ENCODE measurements at regions not wholly inside any gene's neighbourhood (a gene's known extent, or its start where the extent isn't known, plus 50 kb on each side); places are given as distances from the start of the nearest gene placed in this dataset.

- no peak overlapping the region for H2AFZ ChIP-seq (ENCODE audit: low read depth, low read length)
- no peak overlapping the region for H3K9ac ChIP-seq (replicated peaks; ENCODE audit: extremely low read depth, insufficient read depth, low read length)
- H3K36me3 ChIP-seq (ENCODE audit: control insufficient read depth in 2 of 2, extremely low read depth in 1 of 2, insufficient read depth in 2 of 2, low read length in 2 of 2): no peaks in the 10 kb centered on the region
- intact Hi-C loops (cut with micrococcal nuclease) (no loop called here), dilution Hi-C loops (cut with MboI; ENCODE audit: extremely low pct_ligation_motif_present, low sequenced_read_pairs) (no loop called here)
- H4K20me1 ChIP-seq (replicated peaks; ENCODE audit: control insufficient read depth, extremely low read depth, insufficient read depth, low read length): no peaks in the 10 kb centered on the region
- no peaks in the 10 kb centered on the region for H3K79me2 ChIP-seq (ENCODE audit: control insufficient read depth, insufficient read depth, low read length)
- ChIA-PET CTCF (no interaction called here), POLR2A (no interaction called here)
- H3K4me1 ChIP-seq (ENCODE audit: control insufficient read depth, extremely low read depth, insufficient read depth, low read length): no peaks in the 10 kb centered on the region
- FAIRE-seq (no peak), DNase-seq (ENCODE audit: low read depth, low spot score) (no peak)
- no peak overlapping the region for H3K4me3 ChIP-seq (replicated peaks in 1 of 3; ENCODE audit: insufficient read depth in 1 of 3, low read depth in 1 of 3, low read length in 3 of 3)
- H3K9me1 ChIP-seq (replicated peaks; ENCODE audit: control insufficient read depth, extremely low read depth, insufficient read depth, low read length): no peaks in the 10 kb centered on the region
- H3K4me2 ChIP-seq (ENCODE audit: insufficient read depth, low read length): no peak overlapping the region
- no TSS peak for BruUV-seq (replicated peaks)
- no peaks in the 10 kb centered on the region for H3K27me3 ChIP-seq (ENCODE audit: control insufficient read depth in 2 of 2, insufficient read depth in 2 of 2, low read length in 2 of 2)
- H3K27ac ChIP-seq (ENCODE audit: insufficient read depth, low read depth, low read length): no peak overlapping the region
- no peak for TF ChIP-seq EZH2 (IDR thresholded peaks at IDR 0.05; ENCODE audit: borderline replicate concordance, low read depth, low read length, severe bottlenecking)
- TF ChIP-seq FOS (IDR thresholded peaks at IDR 0.05; ENCODE audit: borderline replicate concordance, insufficient read depth, low read length): no peak
- no peak for TF ChIP-seq CTCF (IDR thresholded peaks at IDR 0.05; ENCODE audit: extremely low read depth in 1 of 2, insufficient read depth in 1 of 2, low read depth in 1 of 2, low read length in 2 of 2)
- TF ChIP-seq POLR2AphosphoS5 (IDR thresholded peaks at IDR 0.05; ENCODE audit: insufficient read depth, low read depth, low read length): no peak
- TF ChIP-seq GATA2 (IDR thresholded peaks at IDR 0.05; ENCODE audit: insufficient read depth, insufficient read length, low read depth, low read length): no peak
- TF ChIP-seq, protein P1, sequence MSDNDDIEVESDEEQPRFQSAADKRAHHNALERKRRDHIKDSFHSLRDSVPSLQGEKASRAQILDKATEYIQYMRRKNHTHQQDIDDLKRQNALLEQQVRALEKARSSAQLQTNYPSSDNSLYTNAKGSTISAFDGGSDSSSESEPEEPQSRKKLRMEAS (IDR thresholded peaks at IDR 0.05; ENCODE audit: insufficient read depth, insufficient read length): no peak
- no peak for TF ChIP-seq POLR2A (IDR thresholded peaks at IDR 0.05; ENCODE audit: low read depth, low read length)
- TF ChIP-seq MYC (IDR thresholded peaks at IDR 0.05; ENCODE audit: low read depth, low read length): no peak
- TF ChIP-seq JUN (IDR thresholded peaks at IDR 0.05; ENCODE audit: borderline replicate concordance, insufficient read depth, insufficient read length, low read depth): no peak
- no peaks in the 10 kb centered on the region for H3K9me3 ChIP-seq (replicated peaks; ENCODE audit: control insufficient read depth, insufficient read depth, low read length)
Measured at GRCh38 chr5:165783024-165783423, 2277.6 kb downstream of the MAT2B start.

Measured in endothelial cell of umbilical vein (primary cell).